ENCODE measurements at regions not wholly inside any gene's neighbourhood (a gene's known extent, or its start where the extent isn't known, plus 50 kb on each side); places are given as distances from the start of the nearest gene placed in this dataset.
"Not testable (repeated sequence)": the region's sequence is repeated elsewhere in the genome, so short reads cannot be mapped to it uniquely, and the experiment has no call there.

DNA sequence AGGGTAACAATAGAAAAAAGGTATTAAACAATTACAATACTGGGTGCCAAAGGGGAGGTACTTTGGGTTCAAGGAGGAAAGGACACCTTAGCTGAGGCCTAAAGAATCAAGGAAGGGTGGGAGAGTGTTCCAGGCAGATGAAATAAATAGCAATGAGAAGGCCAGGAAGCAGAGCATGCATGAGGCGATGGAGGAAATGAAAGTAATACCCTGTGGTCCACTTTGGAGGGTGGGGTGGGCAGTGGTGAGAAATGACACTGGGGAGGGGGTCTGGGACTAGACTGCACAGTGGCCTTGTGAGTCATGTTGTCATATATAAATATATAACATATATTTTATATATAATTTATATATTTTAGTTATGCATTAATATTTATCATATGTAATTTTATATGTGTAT, 55.9 kb downstream of the BHLHE40 start:
- no peak for DNase-seq

- no peak for DNase-seq
Observed at GRCh38 chr3:5035692-5036391, 56.6 kb downstream of the BHLHE40 start.

DNA sequence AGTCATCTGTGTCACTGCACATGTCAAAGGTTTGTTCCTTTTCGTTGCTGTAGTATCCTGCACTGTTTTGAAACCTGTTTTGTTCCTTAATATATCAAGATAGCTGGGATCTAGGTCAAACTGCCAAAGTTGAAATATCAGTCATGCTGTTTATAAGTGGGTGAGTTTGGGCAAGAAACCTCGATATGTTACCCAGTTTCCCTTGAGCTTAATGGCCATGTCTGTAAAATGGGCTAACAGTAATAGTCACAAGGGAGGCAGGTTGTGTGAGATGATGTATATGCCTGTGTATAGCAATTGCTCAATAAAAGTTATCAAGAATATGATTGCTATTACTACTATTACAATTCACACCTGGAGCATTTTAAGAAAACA, 57.1 kb downstream of the BHLHE40 start:
- DNase-seq: no peak

GRCh38 chr3:5036858-5037257, 57.6 kb downstream of the BHLHE40 start:
- no peak for DNase-seq

- no peak for DNase-seq
Observed at GRCh38 chr3:5039585-5039984, 60.3 kb downstream of the BHLHE40 start.

- DNase-seq: no peak
Observed at GRCh38 chr3:5041315-5041714, 62.1 kb downstream of the BHLHE40 start.

GRCh38 chr3:5045961-5046360, 66.7 kb downstream of the BHLHE40 start:
- no peak for DNase-seq

DNA sequence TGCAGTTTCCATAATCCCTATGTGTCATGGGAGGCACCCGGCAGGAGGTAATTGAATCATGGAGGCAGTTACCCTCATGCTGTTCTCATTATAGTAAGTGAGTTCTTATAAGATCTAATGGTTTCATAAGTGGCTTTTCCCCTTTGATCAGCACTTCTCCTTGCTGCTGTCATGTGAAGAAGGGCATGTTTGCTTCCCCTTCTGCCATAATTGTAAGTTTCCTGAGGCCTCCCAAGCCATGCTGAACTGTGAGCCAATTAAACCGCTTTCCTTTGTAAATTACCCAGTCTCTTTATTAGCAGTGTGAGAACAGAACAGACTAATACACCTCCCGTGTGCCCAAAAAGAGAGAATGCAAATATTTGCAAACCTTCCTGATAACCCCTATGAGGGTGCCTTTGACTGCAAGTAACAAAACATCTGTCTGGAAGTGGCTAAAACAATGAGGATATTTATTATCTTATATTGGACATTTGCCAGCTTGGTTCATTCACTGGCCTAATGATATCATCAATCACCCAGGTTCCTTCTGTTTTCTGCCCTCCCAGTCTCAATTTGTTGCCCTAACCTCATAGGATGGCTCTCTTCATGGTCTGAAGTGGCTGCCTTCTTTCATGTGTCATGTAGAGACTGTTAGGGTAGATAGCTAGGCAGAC, 68.7 kb downstream of the BHLHE40 start:
- no peak for DNase-seq

DNA sequence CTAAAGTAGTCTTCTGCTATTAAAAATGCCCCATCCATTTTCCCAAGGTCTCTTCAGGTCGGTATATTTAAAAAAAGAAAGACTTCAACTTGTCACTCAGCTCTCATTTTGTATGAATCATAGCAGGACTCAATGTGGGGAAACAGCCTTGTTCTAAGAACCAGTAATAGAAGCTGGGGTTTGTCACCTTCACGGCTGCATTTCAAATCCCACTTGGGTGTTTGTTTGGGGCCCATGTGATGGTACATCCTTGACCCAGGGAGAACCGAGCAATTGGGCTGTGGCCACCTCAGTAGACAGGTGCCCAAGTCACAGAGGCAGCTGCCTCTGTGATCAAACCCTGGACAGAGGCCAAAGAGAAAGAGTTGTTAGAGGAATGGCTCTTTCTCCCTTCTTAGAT, 70.3 kb upstream of the ARL8B start:
- no peak for DNase-seq

GRCh38 chr3:5052247-5052646, 69.8 kb upstream of the ARL8B start:
- DNase-seq: no peak

GRCh38 chr3:5053021-5053831, 68.9 kb upstream of the ARL8B start:
- DNase-seq: no peak

GRCh38 chr3:5054098-5054497, 68.0 kb upstream of the ARL8B start:
- DNase-seq: no peak

DNA sequence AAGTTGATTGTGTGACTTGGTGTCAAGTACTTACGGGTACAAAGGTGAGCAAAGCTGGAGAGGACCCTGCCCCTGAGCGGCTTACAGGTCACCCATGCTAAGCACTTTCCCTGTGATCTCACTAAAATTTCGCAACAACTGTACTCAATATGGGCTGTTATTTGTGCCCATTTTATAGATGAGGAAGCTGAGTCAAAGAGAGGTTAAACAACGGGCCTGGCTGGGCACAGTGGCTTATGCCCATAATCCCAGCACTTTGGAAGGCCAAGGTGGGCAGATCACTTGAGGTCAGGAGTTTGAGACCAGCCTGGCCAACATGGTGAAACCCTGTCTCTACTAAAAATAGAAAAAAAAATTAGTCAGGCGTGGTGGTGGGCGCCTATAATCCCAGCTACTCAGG, 67.5 kb upstream of the ARL8B start:
- DNase-seq: not testable (repeated sequence)

- DNase-seq: no peak
Observed at GRCh38 chr3:5055357-5056110, 66.6 kb upstream of the ARL8B start.

DNA sequence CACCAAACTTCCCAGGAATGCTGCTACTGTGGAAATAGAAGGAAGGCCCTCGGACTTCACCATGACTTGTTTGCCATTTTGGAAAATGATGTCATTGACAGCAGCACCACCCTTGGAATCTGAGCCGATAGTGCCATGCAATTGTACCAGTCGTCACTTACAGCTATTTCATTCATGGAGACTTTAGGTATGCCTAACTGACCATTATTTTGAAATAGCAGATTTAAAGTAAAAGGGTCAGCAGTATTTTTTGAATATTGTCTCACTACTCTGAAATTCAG, 66.0 kb upstream of the ARL8B start:
- no peak for DNase-seq

- no peak for DNase-seq
Observed at GRCh38 chr3:5057272-5057671, 64.8 kb upstream of the ARL8B start.

GRCh38 chr3:5057857-5058324, 64.2 kb upstream of the ARL8B start:
- peak; percentile 81 for DNase-seq

DNA sequence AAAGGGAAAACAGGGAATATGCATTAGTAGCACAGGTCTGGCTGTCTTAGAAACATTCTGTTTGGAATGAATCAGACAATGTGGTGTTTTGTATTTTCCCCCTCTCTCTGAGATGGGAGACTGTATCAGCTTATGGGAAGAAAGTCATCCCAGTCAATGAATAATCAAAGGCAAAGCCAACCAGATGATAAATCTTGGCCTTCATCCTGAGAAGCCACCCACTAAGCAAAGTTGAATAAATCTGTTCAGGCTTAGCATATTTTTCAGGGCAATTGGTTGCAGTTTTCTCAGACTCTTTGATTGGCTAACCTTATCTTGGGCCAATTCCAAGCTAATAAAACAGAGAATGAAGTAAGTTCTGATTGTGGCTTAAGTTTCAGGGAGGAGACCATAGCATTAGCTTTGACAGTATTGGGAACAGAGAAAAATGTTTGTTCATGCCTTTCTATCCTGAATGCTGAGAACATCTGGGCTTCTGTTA, 63.6 kb upstream of the ARL8B start:
- DNase-seq: no peak

- no peak for DNase-seq
Observed at GRCh38 chr3:5059782-5060181, 62.3 kb upstream of the ARL8B start.

DNA sequence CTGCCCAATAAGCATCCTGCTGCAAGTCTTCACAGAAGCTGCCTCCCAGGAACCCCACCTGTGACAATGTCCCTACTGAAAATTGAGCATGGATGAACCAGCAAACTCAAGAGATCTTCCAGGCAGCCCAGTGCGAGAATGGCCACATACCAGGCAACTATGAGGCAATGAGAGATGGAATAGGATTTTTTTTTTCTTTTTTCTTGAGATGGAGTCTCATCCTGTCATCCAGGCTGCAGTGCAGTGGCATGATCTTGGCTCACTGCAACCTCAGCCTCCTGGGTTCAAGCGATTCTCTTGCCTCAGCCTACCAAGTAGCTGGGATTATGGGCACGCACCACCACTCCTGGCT, 60.9 kb upstream of the ARL8B start:
- DNase-seq: no peak

- DNase-seq: no peak
Observed at GRCh38 chr3:5063724-5064123, 58.4 kb upstream of the ARL8B start.

DNA sequence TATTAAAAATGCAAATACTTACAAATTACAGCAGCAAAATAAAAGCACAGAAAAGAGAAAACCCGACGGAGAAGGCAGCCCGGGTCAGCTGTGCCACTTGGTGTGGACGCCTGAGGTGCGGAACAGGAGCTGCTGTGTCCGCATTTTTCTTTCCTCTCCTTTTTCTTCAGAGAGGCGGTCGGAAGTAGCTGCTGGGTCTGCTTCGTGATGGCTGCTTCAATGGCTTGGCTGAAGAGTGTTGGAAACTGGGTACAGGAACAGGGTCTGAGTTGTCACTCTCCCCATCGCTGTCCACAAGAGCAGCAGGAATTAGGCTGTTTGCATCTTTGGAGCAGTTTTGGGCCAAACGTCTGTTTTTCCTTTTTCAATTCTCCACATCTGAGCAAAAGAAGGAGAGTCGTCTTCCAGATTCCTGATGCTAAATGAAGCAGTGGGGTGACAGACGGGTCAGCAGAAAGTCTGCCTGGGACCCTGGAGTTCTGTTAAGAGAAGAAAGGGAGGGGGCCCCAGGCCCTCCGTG, 53.5 kb upstream of the ARL8B start:
- DNase-seq: no peak

DNA sequence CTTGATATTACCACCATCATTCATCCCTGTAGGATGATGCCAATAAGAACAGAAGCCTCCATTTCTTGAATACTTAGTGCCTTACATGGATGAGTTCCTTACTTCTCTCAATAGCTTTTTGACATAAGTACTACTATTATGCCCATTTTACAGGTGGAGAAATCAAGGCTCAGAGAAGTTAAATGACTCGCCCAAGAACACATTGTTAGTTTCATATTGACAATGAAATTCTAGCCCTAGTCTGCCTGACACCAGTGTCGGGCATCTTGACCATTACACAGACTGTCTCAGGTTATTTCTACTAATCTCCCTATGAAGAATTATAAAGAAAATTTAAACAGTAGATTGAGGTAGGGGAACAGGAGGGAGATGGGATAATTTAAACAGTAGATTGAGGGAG, 52.5 kb upstream of the ARL8B start:
- DNase-seq: no peak
